ENCODE measurements at regions not wholly inside any gene's neighbourhood (a gene's known extent, or its start where the extent isn't known, plus 50 kb on each side); places are given as distances from the start of the nearest gene placed in this dataset.
"Not testable (repeated sequence)": the region's sequence is repeated elsewhere in the genome, so short reads cannot be mapped to it uniquely, and the experiment has no call there.

- DNase-seq (ENCODE audit: low spot score), result no peak
Measured at GRCh38 chr9:115804206-115804605, 349.4 kb upstream of the PAPPA start.

DNA sequence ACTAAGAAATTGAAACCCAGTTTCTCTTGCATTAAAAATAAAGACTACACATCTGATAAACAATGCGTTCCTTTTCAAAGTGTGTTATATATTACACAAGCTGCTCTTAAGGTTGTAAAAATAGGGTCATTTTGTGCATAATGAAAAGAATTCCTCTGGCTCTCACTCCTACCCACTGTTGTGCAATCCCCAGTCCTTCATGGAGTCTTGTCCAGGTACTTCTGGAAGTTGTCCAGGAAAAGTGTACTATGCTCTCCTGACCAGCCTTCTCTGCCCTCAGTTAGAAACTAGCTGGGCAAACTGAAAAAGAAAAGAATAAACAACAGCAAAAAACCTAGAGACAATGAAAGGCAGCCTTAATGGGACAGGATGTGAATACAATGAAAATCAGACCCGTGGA is 345.5 kb upstream of the PAPPA start:
- no peak for DNase-seq (ENCODE audit: low spot score)

- DNase-seq (ENCODE audit: low spot score), result no peak
Measured at GRCh38 chr9:115808695-115809094, 344.9 kb upstream of the PAPPA start.

DNA sequence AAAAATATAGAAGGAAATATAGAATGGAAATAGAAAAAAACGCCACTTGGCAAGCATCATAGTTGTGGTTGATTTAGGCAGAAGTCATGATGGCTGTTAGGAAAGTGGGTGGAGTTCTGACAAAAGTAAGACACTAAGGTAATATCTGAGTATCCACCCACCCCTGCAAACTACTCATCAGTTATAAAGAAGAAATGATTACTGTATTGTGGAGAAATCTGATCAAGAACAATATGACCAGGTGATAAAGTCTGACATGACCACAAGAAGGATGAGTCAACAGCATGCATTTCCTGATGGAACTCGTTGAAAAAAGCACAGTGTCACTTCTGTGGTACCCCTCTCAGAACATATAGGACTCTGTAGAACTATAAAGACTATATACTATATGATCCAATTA is 343.4 kb upstream of the PAPPA start:
- DNase-seq (ENCODE audit: low spot score), result no peak

DNA sequence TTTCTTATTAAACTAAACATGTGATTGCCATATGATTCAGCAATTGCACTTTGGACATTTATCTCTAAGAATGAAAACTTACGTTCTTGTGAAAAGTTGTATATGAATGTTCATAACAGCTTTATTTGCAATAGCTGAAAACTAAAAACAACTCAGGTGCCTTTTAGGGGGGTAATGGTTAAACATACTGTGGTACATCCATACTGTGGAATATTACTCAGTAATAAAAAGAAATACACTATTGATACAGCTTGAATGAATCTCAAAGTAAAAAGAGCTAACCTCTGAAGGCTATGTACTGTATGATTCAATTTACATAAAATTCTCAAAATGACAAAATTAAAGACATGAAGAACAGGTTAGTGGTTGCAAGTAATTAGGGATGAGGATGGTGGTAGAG is 339.5 kb upstream of the PAPPA start:
- no peak for DNase-seq (ENCODE audit: low spot score)

DNA sequence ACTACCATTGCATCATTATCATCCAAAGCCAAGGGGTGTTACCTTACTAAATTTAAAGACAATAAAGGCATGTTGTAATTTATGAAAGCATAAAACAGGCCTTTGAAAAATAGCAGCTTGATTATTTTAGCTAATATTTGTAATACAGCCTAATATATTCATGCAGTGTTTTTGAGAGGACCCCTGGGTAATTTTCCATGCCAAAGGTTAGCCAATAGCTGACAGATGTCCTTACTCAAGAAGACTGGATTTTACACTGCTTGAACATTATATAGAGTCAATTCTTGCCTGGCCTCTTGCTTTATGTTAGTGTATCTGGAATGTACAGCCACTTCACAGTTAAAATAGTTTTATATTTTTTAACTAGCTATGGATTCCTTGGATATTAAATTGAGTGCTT is 337.8 kb upstream of the PAPPA start:
- DNase-seq (ENCODE audit: low spot score), result no peak

- not testable (repeated sequence) for DNase-seq (ENCODE audit: low spot score)
Measured at GRCh38 chr9:115818651-115819050, 334.9 kb upstream of the PAPPA start.

DNA sequence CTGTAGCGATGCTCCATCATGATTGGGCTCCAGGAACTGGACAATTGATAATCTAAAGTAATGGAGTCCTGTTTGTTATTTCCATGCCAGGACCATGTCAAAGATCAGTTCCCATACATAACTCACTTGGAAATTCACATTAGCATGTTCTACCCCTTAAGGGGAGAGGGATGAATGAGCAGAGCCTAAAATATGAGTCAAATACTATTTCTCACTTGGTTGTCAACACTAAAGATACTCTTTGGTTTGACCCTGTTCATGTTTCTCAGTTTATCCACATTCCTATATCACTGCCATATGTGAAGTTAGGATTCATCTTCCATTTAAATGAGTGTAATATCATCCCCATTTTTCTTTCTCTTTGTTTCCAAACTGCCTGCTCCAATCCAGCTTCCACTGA is 321.6 kb upstream of the PAPPA start:
- no peak for DNase-seq (ENCODE audit: low spot score)

DNA sequence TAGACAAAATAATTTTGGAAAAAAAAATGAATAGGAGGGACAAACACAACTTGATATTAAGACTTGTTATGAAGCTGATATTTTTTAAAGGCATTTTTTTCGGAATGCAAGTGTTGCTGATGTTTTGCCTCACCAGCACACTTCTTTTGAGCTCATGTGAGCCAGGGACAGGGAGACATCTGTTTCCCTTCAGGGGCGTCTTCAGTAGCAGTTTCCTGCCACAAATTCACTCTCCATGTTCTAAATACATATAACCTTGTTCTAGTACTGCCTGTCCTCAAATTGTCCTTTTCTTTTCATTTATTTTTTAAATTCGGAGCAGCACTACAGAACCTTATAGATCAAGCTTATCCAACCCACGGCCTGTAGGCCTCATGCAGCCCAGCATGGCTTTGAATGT is 316.0 kb upstream of the PAPPA start:
- no peak for DNase-seq (ENCODE audit: low spot score)

GRCh38 chr9:115838417-115838816 is 315.2 kb upstream of the PAPPA start:
- DNase-seq (ENCODE audit: low spot score), result no peak

DNA sequence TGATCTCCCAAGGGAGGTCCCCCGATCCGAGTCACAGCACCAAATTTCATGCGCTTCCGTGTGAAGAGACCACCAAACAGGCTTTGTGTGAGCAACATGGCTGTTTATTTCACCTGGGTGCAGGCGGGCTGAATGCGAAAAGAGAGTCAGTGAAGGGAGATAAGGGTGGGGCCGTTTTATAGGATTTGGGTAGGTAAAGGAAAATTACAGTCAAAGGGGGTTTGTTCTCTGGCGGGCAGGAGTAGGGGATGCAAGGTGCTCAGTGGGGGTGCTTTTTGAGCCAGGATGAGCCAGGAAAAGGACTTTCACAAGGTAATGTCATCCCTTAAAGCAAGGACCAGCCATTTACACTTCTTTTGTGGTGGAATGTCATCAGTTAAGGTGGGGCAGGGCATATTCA is 309.2 kb upstream of the PAPPA start:
- not testable (repeated sequence) for DNase-seq (ENCODE audit: low spot score)

- no peak for DNase-seq (ENCODE audit: low spot score)
Measured at GRCh38 chr9:115845648-115846312, 307.8 kb upstream of the PAPPA start.

GRCh38 chr9:115847216-115847615 is 306.4 kb upstream of the PAPPA start:
- no peak for DNase-seq (ENCODE audit: low spot score)

DNA sequence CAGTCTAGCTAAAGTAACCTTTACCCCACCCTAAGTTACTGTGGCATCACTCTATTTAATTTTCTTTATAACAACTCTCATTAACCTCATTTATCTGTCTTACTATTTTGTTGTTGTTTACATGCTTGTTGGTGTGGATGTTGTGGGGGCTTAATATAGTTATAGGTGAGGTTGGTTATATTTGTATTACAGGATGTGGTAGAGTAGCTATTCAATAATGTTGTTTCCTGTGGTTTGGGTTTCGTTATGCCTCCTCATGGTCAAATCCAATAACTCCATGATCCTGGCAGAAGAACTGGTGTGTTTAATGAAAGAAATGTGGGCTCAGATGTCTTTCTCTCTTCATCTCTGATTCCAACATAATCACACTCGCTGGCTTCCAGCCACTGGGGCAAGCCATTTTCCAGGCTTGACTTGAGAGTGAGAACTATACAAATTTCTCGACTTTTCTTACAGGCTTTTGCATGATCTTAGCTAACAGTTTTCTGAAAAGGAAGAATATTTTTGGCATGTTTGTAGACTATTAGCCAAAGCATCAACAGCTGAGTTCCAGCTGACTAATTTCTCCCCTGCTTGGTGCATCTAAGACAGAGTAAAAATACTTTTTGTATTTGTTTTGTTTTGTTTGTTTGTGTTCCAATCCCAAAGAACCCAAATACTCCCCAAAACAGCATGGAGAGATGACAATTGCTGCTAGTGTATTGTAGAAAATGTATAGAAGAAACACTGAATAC is 303.7 kb upstream of the PAPPA start:
- no peak for DNase-seq (ENCODE audit: low spot score)

- no peak for DNase-seq (ENCODE audit: low spot score)
Measured at GRCh38 chr9:115850548-115851304, 302.9 kb upstream of the PAPPA start.

DNA sequence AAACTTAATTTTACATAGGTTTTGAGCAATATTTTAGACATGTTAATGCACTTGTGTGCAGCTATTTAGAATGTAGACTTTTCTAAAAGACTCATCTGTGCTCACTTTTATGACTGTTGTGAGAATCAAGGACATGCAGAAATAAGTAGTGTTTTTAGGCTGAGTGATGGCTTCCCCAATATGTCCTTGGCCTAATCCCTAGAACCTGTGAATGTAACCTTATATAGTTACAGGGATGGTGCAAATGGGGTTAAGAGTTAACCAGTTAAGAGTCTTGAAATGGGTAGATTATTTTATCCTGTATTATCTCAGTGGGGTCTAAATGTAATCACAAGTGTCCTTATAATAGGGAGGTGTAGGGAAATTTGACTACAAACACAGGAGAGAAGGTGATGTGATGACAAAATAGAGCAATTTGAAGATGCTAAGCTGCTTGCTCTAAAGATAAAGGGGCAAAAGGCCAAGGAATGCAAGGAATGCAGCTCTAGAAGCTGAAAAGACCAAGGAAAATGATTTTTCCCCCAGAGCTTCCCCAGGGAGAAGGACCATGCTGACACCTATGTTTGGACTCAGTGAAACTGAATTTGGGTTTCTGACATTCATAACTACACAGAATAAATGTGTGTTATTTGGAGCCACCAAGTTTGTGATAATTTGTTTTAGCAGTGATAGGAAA is 298.0 kb upstream of the PAPPA start:
- DNase-seq (ENCODE audit: low spot score), result no peak

GRCh38 chr9:115858421-115858820 is 295.2 kb upstream of the PAPPA start:
- DNase-seq (ENCODE audit: low spot score), result not testable (repeated sequence)

GRCh38 chr9:115862021-115862420 is 291.6 kb upstream of the PAPPA start:
- DNase-seq (ENCODE audit: low spot score), result no peak

GRCh38 chr9:115864581-115864980 is 289.0 kb upstream of the PAPPA start:
- DNase-seq (ENCODE audit: low spot score), result no peak

- no peak for DNase-seq (ENCODE audit: low spot score)
Measured at GRCh38 chr9:115867326-115867725, 286.3 kb upstream of the PAPPA start.

DNA sequence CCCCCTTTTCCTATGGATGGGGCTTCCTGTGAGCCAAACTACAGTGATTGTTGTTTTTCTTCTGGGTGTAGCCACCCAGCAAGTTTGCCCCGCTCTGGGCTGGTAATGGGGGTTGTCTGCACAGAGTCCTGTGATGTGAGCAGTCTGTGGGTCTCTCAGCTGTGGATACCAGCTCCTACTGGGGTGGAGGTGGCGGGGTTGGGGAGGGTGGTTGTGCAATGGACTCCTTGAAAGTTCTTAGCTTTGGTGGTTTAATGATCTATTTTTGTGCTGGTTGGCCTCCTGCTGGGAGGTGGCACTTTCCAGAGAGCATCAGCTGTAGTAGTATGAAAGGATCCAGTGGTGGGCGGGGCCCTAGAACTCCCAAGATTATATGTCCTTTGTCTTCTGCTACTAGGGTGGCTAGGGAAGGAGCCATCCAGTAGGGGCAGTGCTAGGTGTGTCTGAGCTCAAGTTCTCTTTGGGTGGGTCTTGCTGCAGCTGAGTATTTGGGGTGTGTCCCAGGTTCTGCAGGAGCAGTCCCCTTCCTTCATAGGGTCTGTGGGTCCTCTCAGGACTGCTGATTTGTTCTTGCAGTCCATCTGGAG is 275.6 kb upstream of the PAPPA start:
- no peak for DNase-seq (ENCODE audit: low spot score)

DNA sequence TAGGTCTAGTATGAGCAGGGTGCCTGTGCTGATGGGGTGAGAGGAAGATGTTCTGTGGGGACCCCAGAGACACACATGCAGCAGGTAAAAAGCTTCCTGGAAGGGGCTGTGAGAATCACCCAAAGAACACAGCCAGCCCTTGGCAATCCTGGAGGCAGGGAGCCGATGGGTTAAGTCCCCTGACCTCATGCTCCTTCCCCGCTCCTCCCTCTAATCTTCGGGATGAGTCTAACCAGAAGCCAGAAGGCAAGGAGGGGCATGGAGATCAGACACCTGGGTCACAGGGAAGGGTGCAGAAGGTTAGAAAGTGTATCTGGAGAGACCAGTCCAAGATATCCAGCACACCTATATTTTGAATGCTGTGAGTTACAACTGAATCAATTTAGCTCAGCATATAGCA is 274.1 kb upstream of the PAPPA start:
- no peak for DNase-seq (ENCODE audit: low spot score)
